Sigmoid colon (tissue), 4 donors: ENCODE measurements at regions not wholly inside any gene's neighbourhood (a gene's known extent, or its start where the extent isn't known, plus 50 kb on each side); places are given as distances from the start of the nearest gene placed in this dataset.

ENCODE experiments used
- EP300 ChIP-seq, 4 donors: sonication (generic); formaldehyde crosslinking; IDR thresholded peaks; one replicate each; pipeline ENCODE4 v1.6.1; 2017; ENCODE audit warnings: antibody characterized with exemption in 4 of 4
- POLR2A ChIP-seq, 2 donors: fragments of 450-650 bp; IDR thresholded peaks; one replicate each; pipeline ENCODE4 v1.6.1; 2016; ENCODE audit warnings: antibody characterized with exemption in 2 of 2, mild to moderate bottlenecking in 2 of 2, moderate library complexity in 2 of 2

GRCh38 chr4:34289489-34289888 lies 1954.8 kb downstream of the ARAP2 start:
- no peak for TF ChIP-seq POLR2A (IDR thresholded peaks at IDR 0.05)
- no peak for TF ChIP-seq EP300 (IDR thresholded peaks at IDR 0.05)
